GM19452 (cell line): ENCODE measurements at regions not wholly inside any gene's neighbourhood (a gene's known extent, or its start where the extent isn't known, plus 50 kb on each side); places are given as distances from the start of the nearest gene placed in this dataset.

Source experiments
- ATAC-seq: cut with Tn5 transposase; IDR thresholded peaks from one replicate; pipeline ENCODE4 v1.9.1; 2021; ENCODE audit not compliant: unreplicated experiment

GRCh38 chr6:105911106-105911629 lies 175.0 kb upstream of the PRDM1 start:
- no peak for ATAC-seq

- ATAC-seq, result no peak
These were observed 177.0 kb upstream of the PRDM1 start for GRCh38 chr6:105909106-105909505.

- no peak for ATAC-seq
These were observed 178.1 kb upstream of the PRDM1 start for GRCh38 chr6:105907991-105908390.

GRCh38 chr6:105907301-105907700 lies 178.8 kb upstream of the PRDM1 start:
- ATAC-seq, result no peak

GRCh38 chr6:105902401-105903031 lies 183.6 kb upstream of the PRDM1 start:
- no peak for ATAC-seq

GRCh38 chr6:105901583-105901982 lies 184.6 kb upstream of the PRDM1 start:
- no peak for ATAC-seq

GRCh38 chr6:105900125-105900937 lies 185.8 kb upstream of the PRDM1 start:
- no peak for ATAC-seq

GRCh38 chr6:105898286-105898685 lies 187.8 kb upstream of the PRDM1 start:
- ATAC-seq, result peak; percentile 91

- no peak for ATAC-seq
These were observed 189.0 kb upstream of the PRDM1 start for GRCh38 chr6:105897131-105897530.

GRCh38 chr6:105896821-105897095 lies 189.4 kb upstream of the PRDM1 start:
- ATAC-seq, result no peak

GRCh38 chr6:105896052-105896820 lies 189.9 kb upstream of the PRDM1 start:
- no peak for ATAC-seq

- no peak for ATAC-seq
These were observed 191.6 kb upstream of the PRDM1 start for GRCh38 chr6:105894556-105894955.

GRCh38 chr6:105893741-105894140 lies 192.4 kb upstream of the PRDM1 start:
- ATAC-seq, result no peak

- ATAC-seq, result peak; percentile 83
These were observed 193.4 kb upstream of the PRDM1 start for GRCh38 chr6:105892577-105893262.

- ATAC-seq, result no peak
These were observed 195.5 kb upstream of the PRDM1 start for GRCh38 chr6:105890521-105891244.

- ATAC-seq, result no peak
These were observed 196.2 kb upstream of the PRDM1 start for GRCh38 chr6:105889902-105890301.

GRCh38 chr6:105886814-105887544 lies 199.2 kb upstream of the PRDM1 start:
- ATAC-seq, result no peak

GRCh38 chr6:105886066-105886813 lies 199.9 kb upstream of the PRDM1 start:
- ATAC-seq, result no peak

- no peak for ATAC-seq
These were observed 201.7 kb upstream of the PRDM1 start for GRCh38 chr6:105884426-105884825.
